ENCODE measurements at regions not wholly inside any gene's neighbourhood (a gene's known extent, or its start where the extent isn't known, plus 50 kb on each side); places are given as distances from the start of the nearest gene placed in this dataset.
"Not testable (repeated sequence)": the region's sequence is repeated elsewhere in the genome, so short reads cannot be mapped to it uniquely, and the experiment has no call there.

DNA sequence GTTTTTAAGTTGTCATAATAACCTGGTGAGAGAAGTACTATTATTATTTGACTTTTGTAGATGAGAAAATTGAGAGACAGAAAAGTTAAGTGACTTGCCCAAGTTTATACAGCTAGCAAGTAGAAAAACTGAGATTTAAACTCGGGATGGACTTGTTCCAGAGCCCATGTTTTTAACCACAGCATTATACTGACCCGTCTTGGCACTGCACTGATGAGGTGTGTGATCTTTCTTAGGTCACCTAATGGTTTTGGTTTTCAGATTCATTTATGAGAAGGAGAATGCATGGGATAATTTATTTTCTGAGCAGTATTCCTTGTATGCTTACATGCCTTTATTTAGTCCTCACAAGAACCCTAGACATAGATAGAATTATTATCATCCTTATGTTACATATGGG is 201.8 kb upstream of the CDKN2B start:
- no peaks in the 10 kb centered on the region for H3K27me3 Mint-ChIP-seq
- H3K4me3 Mint-ChIP-seq, result no peak overlapping the region
- peaks cover 48% of the 10 kb centered on the region for H3K4me1 Mint-ChIP-seq
- H3K9me3 Mint-ChIP-seq, result no peaks in the 10 kb centered on the region
- H3K36me3 Mint-ChIP-seq, result no peaks in the 10 kb centered on the region
- no peak overlapping the region for H3K27ac Mint-ChIP-seq
- no peak for ATAC-seq

DNA sequence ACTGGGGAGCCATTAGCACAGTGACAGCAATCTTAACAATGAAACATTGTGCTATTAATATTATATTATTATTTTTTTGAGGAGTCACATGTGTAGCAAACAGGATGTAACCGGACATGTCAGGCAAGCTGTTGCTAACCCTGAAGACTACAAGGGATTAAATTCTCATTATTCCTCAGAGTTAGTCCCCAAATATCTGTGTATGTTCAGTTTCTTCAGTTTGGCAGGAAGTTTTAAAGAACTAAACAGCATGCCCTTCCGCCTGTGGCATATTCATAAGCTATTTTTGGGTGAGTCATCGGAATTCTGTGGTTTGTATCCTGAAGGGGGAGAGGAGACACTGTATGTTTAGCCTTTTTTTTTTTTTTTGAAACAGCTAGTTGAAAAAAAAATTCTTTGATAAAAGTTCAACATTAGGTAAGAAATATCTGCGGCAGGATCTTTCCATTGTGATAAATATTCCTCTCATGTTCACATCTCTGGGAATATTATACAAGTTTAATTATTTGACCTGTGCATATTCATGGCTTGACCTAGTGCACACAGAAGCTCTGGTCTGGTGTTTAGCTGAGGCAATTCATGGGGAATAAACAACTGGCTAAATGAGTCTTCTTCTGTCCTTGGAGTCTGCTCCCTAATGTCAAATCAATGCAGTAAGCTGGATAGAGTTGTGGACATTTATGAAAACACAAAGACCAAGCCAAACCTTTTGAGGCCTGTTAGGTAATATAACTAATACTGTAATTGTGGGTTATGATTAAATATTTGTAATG is 202.7 kb upstream of the CDKN2B start:
- H3K4me3 Mint-ChIP-seq, result no peak overlapping the region
- ATAC-seq, result no peak
- peaks cover 39% of the 10 kb centered on the region for H3K4me1 Mint-ChIP-seq
- H3K27me3 Mint-ChIP-seq, result no peaks in the 10 kb centered on the region
- no peaks in the 10 kb centered on the region for H3K9me3 Mint-ChIP-seq
- no peaks in the 10 kb centered on the region for H3K36me3 Mint-ChIP-seq
- no peak overlapping the region for H3K27ac Mint-ChIP-seq

DNA sequence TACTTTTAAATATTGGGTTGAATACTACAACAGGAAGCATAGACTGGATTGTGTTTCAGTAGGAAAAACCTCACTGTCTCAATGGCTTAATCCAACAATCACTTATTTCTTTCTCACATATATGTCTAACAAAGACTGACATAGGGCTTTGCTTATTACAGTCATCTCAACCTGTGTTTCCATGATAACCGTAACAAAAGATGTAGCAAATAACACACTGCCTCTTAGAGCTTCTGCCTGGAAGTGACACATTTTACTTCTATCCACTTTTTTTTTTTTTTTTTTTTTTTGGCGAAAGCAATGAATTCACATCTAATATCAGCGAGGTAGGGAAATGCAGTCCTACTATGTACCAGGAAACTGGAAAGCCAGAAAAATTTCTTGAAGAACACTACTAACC is 204.9 kb upstream of the CDKN2B start:
- Mint-ChIP-seq H3K27me3 (no peaks in the 10 kb centered on the region), H3K9me3 (no peaks in the 10 kb centered on the region), H3K36me3 (no peaks in the 10 kb centered on the region), H3K4me1 (peaks cover 18% of the 10 kb centered on the region), H3K27ac (no peak overlapping the region), H3K4me3 (no peak overlapping the region)
- ATAC-seq, result no peak

DNA sequence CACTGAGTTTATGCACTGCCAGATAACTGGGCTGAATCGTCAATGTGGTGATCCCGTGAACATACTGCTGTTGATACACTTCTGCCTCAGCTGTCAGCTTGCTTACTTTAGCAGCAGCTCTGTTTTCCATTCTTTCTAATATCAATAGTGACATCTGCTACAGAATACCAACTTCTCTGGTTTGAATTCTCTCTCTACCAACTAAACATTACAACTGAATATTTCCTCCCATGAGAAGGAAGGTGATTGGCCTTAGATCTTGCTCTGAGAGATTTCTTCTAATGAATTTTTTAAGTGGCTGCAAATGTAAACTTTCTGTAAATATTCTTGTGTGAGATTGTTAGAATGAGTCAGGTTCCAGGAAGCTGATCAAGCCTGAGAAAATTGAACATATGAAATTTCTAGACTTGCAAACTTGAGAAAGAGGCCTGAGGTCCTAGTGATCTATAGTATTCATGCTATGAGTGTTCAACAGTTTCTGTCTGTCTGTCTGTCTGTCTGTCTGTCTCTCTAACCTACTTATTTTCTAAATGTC is 205.5 kb upstream of the CDKN2B start:
- no peak overlapping the region for H3K27ac Mint-ChIP-seq

DNA sequence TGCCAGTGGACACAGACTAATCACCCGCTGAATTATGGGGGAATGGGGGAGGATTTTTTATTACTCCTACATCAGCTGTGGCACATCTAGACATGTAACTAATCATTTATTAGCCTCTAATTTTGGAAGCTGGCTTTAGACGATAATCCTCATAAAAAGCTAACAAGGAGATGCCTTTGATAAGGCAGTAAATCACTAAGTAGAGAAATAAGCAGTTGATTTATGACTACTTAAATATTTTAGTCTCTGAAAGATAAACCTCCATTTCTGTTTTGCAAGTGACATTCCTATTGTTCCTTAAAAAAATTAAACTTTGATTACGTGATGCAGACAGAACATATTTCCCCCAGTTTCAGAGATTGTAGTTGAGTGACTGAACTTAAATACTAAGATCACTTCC is 206.4 kb upstream of the CDKN2B start:
- H3K36me3 Mint-ChIP-seq, result no peaks in the 10 kb centered on the region
- H3K4me1 Mint-ChIP-seq, result peaks cover 12% of the 10 kb centered on the region
- H3K27me3 Mint-ChIP-seq, result no peaks in the 10 kb centered on the region
- H3K27ac Mint-ChIP-seq, result no peak overlapping the region
- no peak for ATAC-seq
- peaks cover 2% of the 10 kb centered on the region for H3K9me3 Mint-ChIP-seq
- H3K4me3 Mint-ChIP-seq, result no peak overlapping the region

More for the DNA sequence above, 205.5 kb upstream of the CDKN2B start:
- no peaks in the 10 kb centered on the region for H3K27me3 Mint-ChIP-seq
- no peaks in the 10 kb centered on the region for H3K9me3 Mint-ChIP-seq
- no peak overlapping the region for H3K4me3 Mint-ChIP-seq
- H3K4me1 Mint-ChIP-seq, result peaks cover 13% of the 10 kb centered on the region
- no peak for ATAC-seq
- no peaks in the 10 kb centered on the region for H3K36me3 Mint-ChIP-seq

DNA sequence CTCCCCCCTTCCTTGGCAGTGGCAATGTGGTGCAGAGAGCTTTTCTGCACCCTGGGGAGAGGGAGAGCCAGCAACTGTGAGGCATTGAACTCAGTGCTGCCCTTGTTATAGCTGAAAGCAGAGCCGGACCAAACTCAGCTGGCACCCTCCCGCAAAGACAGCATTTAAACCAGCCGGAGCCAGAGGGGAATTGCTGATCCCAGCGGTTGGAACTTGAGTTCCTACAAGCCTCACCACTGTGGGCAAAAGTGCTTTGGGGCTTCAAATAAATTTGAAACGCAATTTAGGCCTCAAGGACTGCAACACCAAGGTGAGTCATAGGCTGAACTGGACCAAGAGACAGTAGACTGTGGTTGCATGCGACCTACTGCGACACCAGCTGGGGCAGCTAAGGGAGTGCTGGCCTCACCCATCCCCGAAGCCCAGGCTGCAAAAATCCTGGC is 207.6 kb upstream of the CDKN2B start:
- H3K27me3 Mint-ChIP-seq, result no peaks in the 10 kb centered on the region
- peaks cover 3% of the 10 kb centered on the region for H3K9me3 Mint-ChIP-seq
- H3K27ac Mint-ChIP-seq, result no peak overlapping the region
- H3K4me3 Mint-ChIP-seq, result no peak overlapping the region
- H3K4me1 Mint-ChIP-seq, result peaks cover 7% of the 10 kb centered on the region
- H3K36me3 Mint-ChIP-seq, result no peaks in the 10 kb centered on the region
- peak; percentile 48 for ATAC-seq

DNA sequence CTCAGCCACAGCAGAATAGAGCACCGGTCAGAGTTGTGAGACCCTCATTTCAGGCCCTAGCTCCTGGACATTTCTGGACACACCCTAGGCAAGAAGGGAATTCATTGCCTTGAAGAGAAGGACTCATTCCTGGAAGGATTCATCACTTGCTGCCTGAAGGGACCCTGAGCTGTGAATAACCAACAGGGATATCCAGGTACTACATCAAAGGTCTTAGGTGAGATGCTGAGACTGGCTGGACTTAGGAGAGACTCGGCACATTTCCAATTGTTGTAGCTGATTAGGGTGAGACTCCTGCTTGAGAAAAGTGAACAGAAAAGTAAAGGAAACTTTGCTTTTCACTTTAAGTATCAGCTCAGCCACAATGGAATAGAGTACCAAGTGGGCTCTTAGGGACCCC is 208.1 kb upstream of the CDKN2B start:
- no peak overlapping the region for H3K27ac Mint-ChIP-seq
- H3K4me3 Mint-ChIP-seq, result no peak overlapping the region
- peaks cover 3% of the 10 kb centered on the region for H3K9me3 Mint-ChIP-seq
- no peak for ATAC-seq
- H3K36me3 Mint-ChIP-seq, result no peaks in the 10 kb centered on the region
- H3K27me3 Mint-ChIP-seq, result no peaks in the 10 kb centered on the region
- H3K4me1 Mint-ChIP-seq, result peaks cover 7% of the 10 kb centered on the region

DNA sequence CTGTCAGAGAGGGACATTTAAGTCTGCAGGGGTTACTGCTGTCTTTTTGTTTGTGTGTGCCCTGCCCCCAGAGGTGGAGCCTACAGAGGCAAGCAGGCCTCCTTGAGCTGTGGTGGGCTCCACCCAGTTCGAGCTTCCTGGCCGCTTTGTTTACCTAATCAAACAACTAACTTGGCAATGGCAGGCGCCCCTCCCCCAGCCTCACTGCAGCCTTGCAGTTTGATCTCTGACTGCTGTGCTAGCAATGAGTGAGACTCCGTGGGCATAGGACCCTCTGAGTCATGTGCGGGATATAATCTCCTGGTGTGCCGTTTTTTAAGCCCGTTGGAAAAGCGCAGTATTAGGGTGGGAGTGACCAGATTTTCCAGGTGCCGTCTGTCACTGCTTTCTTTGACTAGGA is 216.8 kb upstream of the CDKN2B start:
- not testable (repeated sequence) for H3K27me3 Mint-ChIP-seq, ATAC-seq, H3K4me3 Mint-ChIP-seq, H3K27ac Mint-ChIP-seq, H3K9me3 Mint-ChIP-seq, H3K36me3 Mint-ChIP-seq, H3K4me1 Mint-ChIP-seq

DNA sequence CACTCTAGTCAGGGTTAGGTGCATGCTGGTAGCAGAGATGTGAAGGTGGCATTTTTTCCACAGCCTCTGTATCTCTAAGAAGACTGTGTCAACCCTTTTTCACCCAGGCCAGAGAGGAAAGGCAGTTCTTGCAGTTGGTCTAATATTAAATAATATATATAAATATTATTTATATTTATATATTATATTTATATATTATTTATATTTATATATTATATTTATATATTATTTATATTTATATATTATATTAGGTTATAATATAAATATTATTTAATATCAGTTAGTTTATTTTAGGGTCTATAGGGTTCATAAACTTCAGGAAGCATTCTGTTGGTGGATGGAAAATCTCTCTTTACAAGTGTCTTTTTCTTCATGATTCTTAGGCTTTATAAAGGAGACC is 218.6 kb upstream of the DMRTA1 start:
- Mint-ChIP-seq H3K36me3 (peaks cover 5% of the 10 kb centered on the region), H3K27me3 (no peaks in the 10 kb centered on the region), H3K9me3 (peaks cover 9% of the 10 kb centered on the region), H3K4me1 (no peaks in the 10 kb centered on the region), H3K27ac (no peak overlapping the region), H3K4me3 (no peak overlapping the region)
- ATAC-seq, result no peak

DNA sequence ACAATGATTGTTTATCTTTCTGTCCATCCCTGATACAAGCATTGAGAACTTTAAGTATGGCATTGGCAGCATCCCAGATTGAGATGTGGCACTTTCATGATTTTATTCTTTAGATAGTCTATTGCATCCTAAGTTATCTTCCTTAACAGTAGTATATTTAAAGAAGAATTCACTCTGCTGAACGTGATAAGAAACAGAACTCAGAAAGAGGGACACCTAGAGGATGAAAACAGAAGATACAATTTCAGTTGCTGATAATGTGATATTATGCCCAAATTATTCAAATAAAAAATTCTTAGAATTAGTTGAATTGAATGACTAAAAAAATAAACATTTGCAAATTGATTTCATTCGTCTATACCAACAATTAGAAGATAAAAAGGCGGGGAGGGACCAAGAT is 218.1 kb upstream of the DMRTA1 start:
- Mint-ChIP-seq H3K27ac (no peak overlapping the region), H3K4me1 (no peaks in the 10 kb centered on the region), H3K4me3 (no peak overlapping the region), H3K9me3 (peaks cover 9% of the 10 kb centered on the region), H3K27me3 (no peaks in the 10 kb centered on the region), H3K36me3 (peaks cover 5% of the 10 kb centered on the region)
- no peak for ATAC-seq

DNA sequence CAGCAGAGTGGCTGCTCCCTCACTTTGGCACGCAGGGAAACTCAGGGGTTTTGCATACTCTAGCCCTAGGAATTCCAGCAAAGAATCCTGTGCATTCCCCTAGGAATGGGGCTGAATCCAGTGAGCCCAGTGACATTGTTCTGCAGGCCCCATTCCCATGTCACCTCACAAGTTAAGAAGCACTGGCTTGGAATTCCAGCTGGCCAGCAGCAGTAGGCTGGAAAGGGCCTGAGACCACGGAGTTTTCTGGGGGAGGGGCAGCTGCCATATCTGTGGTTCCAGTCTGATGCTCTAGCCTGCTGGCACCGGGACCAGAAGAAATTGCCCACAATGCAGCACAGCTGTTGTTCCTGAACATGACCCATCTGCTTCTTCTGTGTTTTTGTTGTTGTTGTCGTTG is 217.6 kb upstream of the DMRTA1 start:
- Mint-ChIP-seq H3K9me3 (peaks cover 9% of the 10 kb centered on the region), H3K4me3 (no peak overlapping the region), H3K4me1 (no peaks in the 10 kb centered on the region), H3K27me3 (no peaks in the 10 kb centered on the region), H3K36me3 (peaks cover 5% of the 10 kb centered on the region), H3K27ac (no peak overlapping the region)
- ATAC-seq, result no peak

DNA sequence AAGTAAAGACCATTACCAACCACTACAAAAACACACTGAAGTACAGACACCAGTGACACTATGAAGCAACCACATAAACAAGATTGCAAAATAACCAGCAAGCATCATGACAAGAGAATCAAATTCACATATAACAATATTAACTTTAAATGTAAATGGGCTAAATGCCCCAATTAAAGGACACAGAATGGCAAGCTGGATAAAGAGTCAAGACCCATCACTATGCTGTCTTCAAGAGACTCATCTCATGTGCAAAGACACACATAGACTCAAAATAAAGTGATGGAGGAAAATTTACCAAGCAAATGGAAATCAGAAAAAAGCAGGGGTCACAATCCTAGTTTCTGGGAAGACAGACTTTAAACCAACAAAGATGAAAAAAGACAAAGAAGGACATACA is 215.3 kb upstream of the DMRTA1 start:
- H3K27me3 Mint-ChIP-seq, H3K4me1 Mint-ChIP-seq, H3K9me3 Mint-ChIP-seq, H3K36me3 Mint-ChIP-seq, H3K4me3 Mint-ChIP-seq, H3K27ac Mint-ChIP-seq, ATAC-seq: not testable (repeated sequence)

DNA sequence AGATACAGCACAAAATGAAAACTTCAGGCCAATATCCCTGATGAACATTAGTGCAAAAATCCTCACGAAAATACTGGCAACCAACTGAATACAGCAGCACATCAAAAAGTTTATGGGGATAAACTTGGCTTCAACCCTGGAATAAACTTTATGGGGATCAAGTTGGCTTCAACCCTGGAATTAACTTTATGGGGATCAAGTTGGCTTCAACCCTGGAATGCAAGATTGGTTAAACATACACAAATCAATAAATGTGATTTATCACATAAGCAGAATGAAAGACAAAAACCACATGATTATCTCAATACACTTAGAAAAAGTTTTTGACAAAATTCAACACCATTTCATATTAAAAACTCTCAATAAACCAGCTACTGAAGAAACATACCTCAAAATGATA is 213.7 kb upstream of the DMRTA1 start:
- H3K27ac Mint-ChIP-seq, result no peak overlapping the region
- H3K9me3 Mint-ChIP-seq, result peaks cover 10% of the 10 kb centered on the region
- H3K4me3 Mint-ChIP-seq, result no peak overlapping the region
- H3K27me3 Mint-ChIP-seq, result no peaks in the 10 kb centered on the region
- H3K36me3 Mint-ChIP-seq, result peaks cover 5% of the 10 kb centered on the region
- ATAC-seq, result no peak
- H3K4me1 Mint-ChIP-seq, result peaks cover 13% of the 10 kb centered on the region

DNA sequence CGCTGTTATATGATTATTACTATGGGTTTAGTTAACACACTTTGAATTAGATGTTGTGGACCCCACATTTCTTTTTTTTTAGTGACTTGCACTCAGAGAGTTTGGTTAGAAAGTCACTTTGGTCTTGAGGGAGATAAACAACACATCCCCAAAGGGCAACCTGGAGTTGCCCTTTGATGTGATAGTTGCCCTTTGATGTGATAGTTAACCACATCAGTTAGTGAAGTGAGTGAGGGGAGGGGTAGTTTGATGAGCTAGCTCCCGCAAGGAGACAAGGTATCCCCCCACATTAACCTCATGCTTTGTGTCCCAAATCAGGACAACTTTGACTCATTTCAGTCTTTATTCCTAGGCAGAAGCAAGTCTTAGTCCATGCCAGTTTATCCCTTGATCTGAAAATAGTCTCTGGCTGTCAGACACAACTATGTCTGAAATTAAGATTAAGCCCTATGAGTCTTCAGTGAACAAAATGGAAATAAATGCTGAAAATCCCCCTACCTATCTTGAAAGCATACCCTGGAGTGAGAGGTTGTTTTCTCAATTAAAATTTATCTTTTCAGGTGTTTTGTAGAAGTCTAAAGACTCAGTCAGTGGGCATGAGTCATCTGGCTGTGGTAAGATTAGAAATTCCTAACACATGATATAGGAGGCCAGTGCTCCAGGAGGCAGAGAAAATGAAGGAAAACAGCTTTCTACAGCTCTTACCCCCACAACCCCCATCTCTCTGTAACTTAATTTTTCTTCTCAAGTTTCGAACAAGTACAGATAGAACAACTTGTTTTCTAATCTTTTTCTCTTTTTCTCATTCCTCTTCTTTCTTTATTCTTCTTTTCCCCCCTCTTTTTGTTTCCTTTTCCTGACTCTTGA is 208.9 kb upstream of the DMRTA1 start:
- H3K27ac Mint-ChIP-seq, result peak overlapping the region; percentile 55
- ATAC-seq, result no peak
- no peak overlapping the region for H3K4me3 Mint-ChIP-seq
- peaks cover 56% of the 10 kb centered on the region for H3K4me1 Mint-ChIP-seq
- H3K27me3 Mint-ChIP-seq, result no peaks in the 10 kb centered on the region
- no peaks in the 10 kb centered on the region for H3K36me3 Mint-ChIP-seq
- H3K9me3 Mint-ChIP-seq, result peaks cover 5% of the 10 kb centered on the region

DNA sequence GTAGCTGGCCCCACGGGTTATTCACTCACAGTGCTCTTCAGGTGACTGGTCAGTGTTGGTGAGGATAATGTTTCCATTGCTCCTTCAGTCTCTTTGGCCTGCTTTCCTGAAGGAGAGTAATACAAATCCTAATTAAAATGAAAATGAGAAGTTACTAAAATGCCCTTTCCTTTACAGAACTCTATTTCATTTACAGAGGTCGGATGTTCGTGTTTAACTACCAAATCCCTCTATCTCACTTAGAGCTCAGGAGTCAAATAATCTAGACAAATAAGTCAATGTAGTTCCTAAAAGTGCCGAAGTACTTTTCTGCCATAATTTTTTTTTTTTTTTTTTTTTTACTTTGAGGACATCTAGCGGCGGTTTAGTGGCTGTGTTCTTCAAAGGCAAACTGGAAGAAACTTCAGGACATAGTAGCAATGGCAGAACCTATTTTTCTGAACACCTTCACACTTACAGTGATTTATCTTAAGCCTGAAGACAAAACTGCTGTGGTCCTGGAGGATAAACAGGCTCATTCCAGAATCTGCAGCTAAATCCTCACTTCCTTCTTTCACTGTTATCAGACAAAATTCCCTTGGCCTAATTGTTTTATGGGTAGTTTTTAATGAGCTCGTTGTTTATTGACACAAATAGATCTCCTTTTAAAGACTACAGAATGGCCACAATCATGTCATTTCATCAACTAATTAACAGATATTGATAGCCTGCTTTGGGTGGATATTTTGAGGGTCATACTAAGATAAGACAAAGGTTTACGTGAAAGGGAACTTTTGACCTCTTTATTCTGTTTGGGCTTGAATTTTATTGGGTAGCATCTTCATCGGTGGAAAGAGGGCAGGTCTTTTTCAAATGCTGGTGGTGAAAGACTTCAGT is 207.6 kb upstream of the DMRTA1 start:
- Mint-ChIP-seq H3K4me3 (no peak overlapping the region), H3K9me3 (peaks cover 5% of the 10 kb centered on the region), H3K4me1 (peaks cover 60% of the 10 kb centered on the region), H3K27ac (peak overlapping the region; percentile 55), H3K36me3 (no peaks in the 10 kb centered on the region), H3K27me3 (no peaks in the 10 kb centered on the region)
- ATAC-seq, result no peak
